Vagina (tissue), 2 donors: ENCODE measurements at regions not wholly inside any gene's neighbourhood (a gene's known extent, or its start where the extent isn't known, plus 50 kb on each side); places are given as distances from the start of the nearest gene placed in this dataset.

Experiments used
- POLR2A ChIP-seq, 2 donors: fragments of 450-650 bp; IDR thresholded peaks; one replicate each; pipeline ENCODE4 v1.6.1; 2017; ENCODE audit warnings: antibody characterized with exemption in 2 of 2, mild to moderate bottlenecking in 2 of 2, moderate library complexity in 2 of 2
- TF ChIP-seq, protein P1 (sequence below), 3 experiments: fragments of 450-650 bp in 2 of 3; fragments of 200-600 bp in 1 of 3; sonication (generic) in 1 of 3; IDR thresholded peaks; one replicate each; pipeline ENCODE4 v1.5.1; 2017 to 2019; ENCODE audit warnings: antibody characterized with exemption in 3 of 3, mild to moderate bottlenecking in 2 of 3, moderate library complexity in 2 of 3

DNA sequence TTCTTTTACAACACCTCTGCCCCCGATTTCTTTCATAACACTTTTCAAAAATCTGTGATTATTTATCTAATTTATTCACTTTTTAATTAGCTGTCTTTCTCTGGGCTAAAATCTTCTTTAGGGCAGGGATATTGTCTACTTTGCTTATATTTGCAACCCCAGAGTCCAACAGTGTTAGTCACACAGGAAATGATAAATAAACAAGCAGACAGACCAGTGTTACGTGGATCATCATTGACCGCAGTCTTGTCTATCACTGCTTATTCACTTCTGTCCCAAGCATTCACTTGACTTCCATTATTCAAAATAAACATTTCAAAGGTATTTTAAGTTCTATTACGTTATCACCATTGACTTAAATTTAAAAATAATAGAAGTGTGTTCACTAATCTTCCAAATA is 237.6 kb upstream of the UBE2E3 start:
- TF ChIP-seq, protein P1, sequence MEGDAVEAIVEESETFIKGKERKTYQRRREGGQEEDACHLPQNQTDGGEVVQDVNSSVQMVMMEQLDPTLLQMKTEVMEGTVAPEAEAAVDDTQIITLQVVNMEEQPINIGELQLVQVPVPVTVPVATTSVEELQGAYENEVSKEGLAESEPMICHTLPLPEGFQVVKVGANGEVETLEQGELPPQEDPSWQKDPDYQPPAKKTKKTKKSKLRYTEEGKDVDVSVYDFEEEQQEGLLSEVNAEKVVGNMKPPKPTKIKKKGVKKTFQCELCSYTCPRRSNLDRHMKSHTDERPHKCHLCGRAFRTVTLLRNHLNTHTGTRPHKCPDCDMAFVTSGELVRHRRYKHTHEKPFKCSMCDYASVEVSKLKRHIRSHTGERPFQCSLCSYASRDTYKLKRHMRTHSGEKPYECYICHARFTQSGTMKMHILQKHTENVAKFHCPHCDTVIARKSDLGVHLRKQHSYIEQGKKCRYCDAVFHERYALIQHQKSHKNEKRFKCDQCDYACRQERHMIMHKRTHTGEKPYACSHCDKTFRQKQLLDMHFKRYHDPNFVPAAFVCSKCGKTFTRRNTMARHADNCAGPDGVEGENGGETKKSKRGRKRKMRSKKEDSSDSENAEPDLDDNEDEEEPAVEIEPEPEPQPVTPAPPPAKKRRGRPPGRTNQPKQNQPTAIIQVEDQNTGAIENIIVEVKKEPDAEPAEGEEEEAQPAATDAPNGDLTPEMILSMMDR (IDR thresholded peaks at IDR 0.05), result no peak
- TF ChIP-seq POLR2A (IDR thresholded peaks at IDR 0.05), result no peak
